ENCODE measurements at regions not wholly inside any gene's neighbourhood (a gene's known extent, or its start where the extent isn't known, plus 50 kb on each side); places are given as distances from the start of the nearest gene placed in this dataset.
A peak's percentile ranks its signal among the peaks of the same experiment; 100 is the strongest.

- no peak for DNase-seq
Observed at GRCh38 chr1:58891347-58891746, 107.5 kb upstream of the JUN start.

DNA sequence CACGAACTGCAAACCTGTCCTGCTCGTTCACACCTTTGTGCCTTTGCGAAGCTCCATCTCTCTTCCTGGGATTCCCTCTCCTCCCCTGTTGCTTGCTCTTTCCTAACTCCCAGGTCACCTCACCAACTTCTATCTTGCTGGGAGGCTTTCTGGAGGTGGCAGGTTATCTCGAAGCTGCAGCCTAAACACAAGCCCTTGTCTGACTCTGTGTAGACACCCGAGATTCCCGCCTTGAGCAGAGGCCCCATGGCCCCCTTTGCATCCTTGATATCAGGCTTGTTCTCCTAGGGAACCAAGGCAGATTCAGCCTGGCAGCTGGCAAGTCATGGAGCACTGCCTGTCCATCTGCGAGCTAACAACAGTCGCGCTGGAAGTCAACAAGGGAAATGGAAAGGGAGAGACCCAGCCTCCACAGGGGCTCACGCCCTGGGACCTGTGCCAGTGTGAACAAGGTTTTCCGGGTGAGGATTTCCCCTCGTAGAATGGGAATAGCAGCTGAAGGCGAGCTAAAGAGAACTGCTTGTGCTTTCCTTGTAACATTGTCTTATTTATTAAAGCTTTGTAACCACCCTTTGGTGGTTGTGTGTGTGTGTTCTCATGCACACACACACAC, 109.5 kb upstream of the JUN start:
- no peak for DNase-seq

GRCh38 chr1:58895082-58895481, 111.2 kb upstream of the JUN start:
- DNase-seq: no peak

DNA sequence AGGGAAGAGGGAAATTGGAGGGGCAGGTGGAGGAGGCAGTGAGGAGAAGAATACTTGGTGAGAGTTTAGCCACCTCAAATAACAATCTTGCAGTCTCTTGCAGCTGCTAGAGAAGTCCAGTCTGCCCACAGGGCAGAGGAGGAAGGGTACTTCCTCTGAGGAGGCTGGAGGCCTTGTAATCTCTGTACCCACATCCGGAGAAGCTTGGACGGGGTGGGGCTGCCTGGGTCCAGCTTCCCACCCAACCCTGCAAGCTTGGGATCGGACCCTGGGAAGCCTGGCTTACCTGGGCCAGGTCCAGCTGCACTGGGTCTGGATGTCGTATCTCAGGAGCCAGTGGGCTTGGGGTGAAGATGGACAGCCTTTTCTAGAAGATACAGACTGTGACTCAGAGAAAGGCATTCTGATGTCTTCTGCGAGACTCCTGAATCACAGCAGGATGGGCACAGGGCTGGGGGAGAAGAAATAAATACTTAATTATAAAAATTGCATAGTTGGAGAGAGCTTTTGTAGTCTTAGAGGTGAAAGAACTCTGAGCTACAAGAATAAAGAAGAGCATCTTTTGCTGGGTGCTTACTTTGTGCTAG, 111.8 kb upstream of the JUN start:
- no peak for DNase-seq

DNA sequence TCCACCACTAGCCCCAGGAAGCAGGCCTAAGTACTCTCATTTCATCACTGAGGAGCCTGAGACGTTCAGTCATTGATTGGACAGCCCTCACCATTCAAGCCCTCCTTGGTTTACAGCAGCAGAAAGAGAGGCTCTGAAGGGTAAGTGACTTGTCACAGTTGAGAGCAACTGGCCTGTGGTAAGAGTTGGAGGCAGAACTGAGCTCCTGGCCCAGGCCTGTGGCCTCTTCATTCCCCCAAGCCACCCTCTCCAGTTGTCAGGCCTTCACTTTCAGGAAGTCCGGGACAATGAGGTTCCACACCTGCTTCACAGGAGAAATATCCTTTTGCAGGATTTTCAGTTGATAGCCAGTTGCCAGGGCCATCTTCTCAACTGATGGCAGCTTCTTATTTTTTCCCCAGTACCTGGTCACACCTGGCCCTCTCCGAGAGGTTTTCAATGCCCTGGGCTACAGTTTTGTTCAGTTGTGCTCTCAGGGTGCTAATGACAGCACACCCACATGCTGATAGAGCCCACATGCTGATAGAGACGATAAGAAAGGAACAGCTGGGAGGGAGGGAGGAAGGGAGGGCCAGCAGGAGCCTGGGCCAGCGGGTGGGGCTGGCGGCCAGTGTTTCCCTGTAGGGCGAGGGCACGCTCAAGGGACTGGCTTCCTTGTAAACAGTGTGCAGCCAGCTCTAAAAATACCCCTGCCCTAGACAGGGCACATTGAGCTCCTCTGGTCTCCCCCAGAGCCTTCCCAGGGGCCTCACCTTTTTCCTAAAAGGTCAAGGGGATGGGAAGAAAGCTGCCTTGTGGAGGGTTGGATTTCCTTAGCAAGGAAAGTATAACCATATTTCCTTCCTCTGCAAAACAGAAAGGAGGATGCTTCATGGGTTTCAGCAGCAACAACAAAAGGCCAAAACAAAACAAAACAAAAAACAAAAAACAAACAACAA, 112.7 kb upstream of the JUN start:
- DNase-seq: no peak

DNA sequence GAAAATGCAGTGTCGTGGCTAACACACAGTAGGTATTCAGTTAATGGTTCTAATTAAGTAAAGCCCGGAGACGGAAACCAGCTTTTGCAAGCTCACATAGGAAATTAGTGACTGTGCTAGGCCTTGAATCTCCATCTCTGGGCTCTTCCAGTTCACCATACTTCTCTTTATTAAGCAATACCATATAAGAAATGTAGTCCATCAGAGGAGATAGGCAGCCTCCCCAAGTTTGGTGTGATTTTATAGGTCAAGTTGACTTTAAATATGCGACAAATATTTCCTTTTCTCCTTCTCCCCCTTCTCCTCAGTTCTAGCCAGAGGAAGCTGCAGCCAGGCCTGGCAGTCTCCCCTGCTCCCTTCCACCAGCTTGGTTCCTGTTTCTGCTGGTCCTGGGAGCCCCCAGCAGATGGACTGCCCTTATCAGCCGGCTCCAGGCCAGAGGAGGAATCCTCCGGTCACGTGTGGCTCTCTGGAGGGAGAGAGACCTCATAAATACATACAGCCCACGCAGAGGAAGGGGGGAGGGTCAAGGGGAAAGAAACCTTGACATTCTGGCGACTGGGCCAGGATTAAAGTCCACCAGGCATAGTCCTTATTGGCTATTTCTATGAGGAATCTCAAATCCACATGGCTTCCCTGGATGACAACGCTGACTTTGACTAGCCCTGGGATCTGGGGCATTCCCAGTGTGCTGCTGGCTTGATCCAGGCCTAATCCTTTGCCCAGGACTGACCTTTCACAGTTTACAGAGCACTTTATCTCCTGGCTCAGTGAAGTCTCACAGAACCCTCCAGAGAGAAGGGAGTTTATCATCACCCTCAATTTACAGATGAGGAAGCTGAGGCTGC, 115.1 kb upstream of the JUN start:
- no peak for DNase-seq

DNA sequence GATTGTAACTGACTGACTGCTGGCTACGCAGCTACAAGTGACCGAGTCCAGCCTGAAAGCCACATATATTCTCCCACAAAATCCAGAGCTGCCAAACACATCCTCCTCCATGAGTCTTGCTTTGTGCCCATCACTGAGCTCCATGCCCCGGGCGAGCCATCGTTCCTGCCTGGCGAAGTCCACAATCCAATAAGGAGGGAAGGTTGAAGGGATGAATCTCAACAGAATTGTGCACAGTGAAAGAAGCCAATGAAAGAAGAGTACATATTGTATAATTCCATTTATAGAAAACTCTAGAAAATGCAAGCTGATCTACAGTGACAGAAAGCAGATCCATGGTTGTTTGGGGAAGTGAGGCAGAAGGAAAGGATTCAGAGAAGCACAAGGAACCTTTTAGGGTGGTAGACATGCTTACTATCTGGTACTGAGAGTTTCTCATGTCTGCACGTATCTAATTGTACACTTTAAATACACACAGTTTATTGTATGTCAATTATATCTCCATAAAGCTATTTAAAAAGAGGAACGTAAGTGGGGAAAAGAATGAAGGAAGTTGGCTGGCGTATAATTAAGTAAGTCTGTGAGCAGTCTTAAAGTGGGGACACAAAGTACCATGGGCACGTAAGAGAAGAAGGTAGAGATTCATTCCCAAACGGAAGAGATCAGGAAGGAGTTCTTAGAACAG, 115.9 kb upstream of the JUN start:
- DNase-seq: no peak

DNA sequence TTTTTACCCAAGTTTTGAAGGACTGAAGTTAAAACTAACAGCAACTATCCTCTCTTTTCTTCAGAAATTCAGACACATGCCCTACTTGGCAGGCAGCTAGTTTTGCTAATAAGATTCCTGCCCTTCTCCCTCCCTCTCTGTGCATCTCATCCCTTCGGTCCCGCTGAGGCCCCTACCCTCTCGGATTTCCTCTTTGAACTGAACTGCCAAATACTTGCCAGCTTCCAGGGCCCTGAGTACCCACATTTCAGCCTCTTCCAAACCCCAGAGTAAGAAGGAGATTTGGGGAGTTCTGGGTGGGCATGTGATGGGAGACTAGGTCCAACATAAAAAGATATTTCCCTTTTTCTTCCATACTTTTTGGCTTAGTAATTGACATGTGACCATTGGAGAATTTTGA, 116.5 kb upstream of the JUN start:
- no peak for DNase-seq

DNA sequence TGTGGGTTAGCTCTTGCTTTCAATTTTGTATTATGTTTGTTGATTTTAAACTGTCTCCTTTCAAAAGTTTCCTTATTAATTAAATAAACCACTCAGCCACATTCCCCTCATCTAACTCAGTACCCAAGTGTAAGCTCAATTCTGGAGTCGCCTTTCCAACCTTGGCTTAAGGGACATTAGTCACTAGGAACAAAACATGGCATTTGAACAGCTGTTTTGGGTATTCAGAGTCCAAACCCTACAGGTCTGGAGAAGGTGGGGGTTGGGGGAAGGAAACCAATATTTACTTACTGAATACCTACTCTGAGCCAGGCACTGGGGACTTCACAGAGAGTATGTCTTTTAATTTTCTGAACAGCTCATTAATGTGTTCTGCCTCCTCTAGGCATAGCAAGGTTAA, 117.2 kb upstream of the JUN start:
- no peak for DNase-seq

DNA sequence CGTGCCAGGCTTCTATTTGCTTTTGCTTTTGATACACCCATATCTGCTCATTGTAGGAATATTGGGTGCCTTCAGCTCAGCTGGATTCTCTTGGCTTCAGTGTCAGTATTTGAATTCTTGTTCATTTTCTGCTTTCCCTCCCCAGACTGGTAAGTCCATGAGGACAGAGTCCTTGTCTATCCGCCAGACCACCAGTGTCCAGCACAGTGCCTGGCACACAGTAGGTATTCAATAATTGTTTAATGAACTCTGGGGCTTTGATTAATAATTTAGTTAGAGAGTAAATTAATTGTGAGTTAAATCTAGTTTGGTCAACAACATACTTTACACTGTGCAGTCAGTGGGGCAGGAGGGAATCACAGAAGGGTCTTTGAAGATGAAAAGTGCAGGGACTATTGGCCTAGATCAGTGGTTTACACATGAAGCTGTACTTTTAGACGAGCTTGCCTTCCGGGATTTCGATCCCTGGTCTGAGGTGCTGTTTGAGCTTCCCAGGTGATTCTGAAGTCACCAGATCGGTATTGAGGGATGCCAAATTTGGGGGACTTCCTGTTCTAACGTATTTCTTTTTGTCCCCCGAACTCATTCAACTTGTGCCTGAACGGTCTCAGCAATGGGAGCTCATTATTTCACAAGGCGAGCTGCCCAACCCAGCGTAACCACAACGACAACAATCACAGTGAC, 119.1 kb upstream of the JUN start:
- DNase-seq: no peak

- DNase-seq: peak; percentile 89
Observed at GRCh38 chr1:58903514-58904298, 119.9 kb upstream of the JUN start.

GRCh38 chr1:58904299-58905125, 120.7 kb upstream of the JUN start:
- DNase-seq: no peak

GRCh38 chr1:58905126-58905490, 121.3 kb upstream of the JUN start:
- no peak for DNase-seq

GRCh38 chr1:58905628-58906221, 121.9 kb upstream of the JUN start:
- no peak for DNase-seq

DNA sequence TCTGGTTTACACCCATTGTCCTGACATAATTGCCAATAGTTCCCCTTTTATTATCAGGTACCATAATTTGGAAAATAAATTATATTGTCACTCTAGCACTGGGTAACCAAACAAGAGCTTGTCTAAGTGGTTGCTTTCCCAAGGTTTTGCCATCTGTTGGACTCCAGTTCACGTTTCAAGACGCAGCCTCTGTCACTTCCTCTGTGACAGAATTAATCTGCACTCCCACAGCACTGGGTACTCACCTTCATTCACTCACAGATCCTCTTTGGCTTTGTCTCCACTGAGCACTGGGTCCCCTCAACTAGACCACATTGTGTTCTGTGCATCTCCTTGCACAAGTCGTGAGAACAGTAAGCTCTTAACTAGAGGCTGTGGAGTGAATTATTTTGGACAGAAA, 123.6 kb upstream of the JUN start:
- DNase-seq: no peak

DNA sequence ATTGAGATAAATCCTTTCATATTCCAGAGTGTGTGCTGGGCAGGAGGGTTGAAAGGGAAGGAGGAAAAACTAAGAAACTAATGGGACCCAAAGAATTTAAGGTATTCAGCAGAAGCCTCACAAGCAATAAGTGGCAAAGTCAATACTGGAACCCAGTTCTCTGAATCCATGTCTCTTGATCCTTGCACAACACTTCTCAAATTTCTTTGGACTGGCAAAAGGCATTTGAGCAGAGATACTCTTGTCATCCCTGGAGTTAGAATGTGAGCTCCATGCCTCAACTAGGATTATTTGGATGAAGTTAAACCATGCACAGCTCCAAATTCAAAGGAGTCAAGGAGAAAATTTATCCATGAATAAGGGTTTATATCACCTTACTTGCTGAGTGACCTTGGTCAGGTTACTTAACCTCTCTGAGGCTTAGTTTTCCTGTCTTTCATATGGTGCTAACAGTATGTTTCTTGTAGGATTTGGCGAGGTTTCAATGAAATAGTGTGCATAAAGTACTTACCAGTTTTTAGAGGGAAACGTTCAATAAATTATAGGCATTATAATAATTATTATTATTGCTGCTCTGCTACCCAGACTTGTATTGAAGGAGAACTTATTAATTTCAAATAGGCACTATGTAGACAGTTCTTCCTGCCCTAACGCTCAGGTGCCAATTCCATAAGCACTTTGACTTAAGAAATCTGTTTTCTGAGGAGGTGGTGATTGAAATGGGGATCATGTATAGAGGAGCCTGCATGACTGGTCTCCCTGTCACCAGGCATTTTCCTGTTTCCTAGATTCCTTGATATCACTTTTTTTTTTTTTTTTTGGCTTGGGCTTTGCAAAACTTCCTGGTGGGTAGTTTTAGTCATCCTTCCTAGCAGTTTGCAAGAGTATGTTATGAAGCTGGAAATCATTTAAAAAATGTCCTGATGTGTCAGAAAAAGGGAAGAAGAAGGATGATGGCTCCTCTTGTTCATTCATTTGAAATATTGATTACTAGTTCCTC, 125.0 kb upstream of the JUN start:
- no peak for DNase-seq

DNA sequence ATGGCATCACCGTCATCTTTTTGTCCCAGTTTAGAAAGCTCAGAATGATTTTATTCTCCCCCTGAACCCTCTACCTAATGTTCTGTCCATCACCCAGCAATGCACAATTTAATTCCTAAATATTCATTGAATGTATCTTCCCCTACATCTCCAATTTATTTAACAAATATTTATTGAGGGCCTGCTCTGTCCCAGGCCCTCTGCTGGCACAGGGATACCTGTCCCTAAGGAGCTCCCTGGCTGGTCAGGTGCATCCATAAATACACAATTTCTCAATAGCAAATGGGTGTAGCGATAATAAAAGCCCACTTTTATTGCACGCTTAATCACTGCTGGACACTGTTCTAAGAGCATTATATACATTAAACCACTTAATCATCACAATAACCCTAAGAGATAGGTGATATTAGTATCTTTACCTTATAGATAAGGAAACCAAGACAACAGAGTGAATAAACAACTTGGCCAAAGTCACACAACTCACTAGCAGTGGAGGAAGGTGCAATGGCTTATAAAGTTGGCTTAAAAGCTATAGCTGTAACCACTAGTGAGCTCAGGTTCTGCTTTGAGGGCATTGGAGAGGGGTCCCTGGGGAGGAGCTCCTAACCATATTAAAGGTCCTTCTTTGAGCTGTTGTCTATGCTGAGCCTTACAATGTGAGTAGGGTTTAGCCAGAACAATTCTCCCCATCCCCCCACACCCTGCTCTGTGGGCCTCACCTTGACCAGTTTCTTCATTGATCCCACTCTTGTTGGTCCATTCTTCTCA, 126.3 kb upstream of the JUN start:
- no peak for DNase-seq

Data from activated CD4-positive, alpha-beta T cell treated with anti-CD3 and anti-CD28 coated beads for 48 hours (primary cell).